GM12892 (cell line): ENCODE measurements at regions not wholly inside any gene's neighbourhood (a gene's known extent, or its start where the extent isn't known, plus 50 kb on each side); places are given as distances from the start of the nearest gene placed in this dataset.

ENCODE experiments used
- POLR2A ChIP-seq: IDR thresholded peaks from 2 replicates; pipeline ENCODE4 v1.6.1; 2011; ENCODE audit warnings: low read depth, low read length, control low read depth
- POLR2AphosphoS5 ChIP-seq: IDR thresholded peaks from 2 replicates; pipeline ENCODE4 v1.6.1; 2011; ENCODE audit warnings: low read depth, low read length, control low read depth
- TAF1 ChIP-seq: IDR thresholded peaks from 2 replicates; pipeline ENCODE4 v1.6.1; 2011; ENCODE audit warnings: low read depth, mild to moderate bottlenecking, control low read depth, low read length, borderline replicate concordance

DNA sequence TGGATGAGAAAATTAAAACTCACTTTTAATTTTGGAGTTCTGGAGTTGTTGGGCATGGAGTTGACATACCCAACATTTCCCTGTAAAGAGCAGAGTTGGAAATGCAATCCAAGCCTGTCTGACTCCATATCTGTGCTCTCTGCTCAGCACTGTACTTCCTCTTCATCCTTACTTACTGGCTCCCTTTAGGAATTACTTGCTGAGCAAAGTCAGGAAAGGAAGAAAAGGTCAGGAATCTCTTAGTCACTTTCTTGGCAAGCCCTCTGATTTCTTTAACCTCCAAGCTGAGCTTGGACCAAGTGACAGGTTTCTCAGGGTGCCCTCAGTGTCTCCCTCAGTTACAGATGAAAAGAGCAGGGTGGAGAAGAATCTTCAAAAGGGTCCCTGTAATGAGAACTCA lies 501.5 kb downstream of the ZIC3 start:
- TF ChIP-seq POLR2A = no peak
- no peak for TF ChIP-seq POLR2AphosphoS5
- TF ChIP-seq TAF1 = no peak
